OCI-LY1 (cell line): ENCODE measurements at regions not wholly inside any gene's neighbourhood (a gene's known extent, or its start where the extent isn't known, plus 50 kb on each side); places are given as distances from the start of the nearest gene placed in this dataset.

Experiments used
- H2AFZ ChIP-seq: fragments of 200-600 bp; sonication (generic), shearing (Covaris generic); 2 replicates; pipeline ENCODE4 v1.6.0; 2014; ENCODE audit warnings: antibody characterized with exemption, mild to moderate bottlenecking, low read length
- H3F3A ChIP-seq: fragments of 200-600 bp; sonication (generic), shearing (Covaris generic); 2 replicates; pipeline ENCODE4 v1.6.0; 2014; ENCODE audit warnings: mild to moderate bottlenecking, antibody characterized with exemption, low read length, moderate library complexity; ENCODE audit not compliant: insufficient read depth
- H3K27ac ChIP-seq: fragments of 200-600 bp; sonication (generic); 2 replicates; pipeline ENCODE4 v1.5.1; 2014; ENCODE audit warnings: low read length, mixed run types, mild to moderate bottlenecking, low read depth; ENCODE audit not compliant: poor library complexity, severe bottlenecking
- H3K27me3 ChIP-seq: fragments of 200-600 bp; sonication (generic); 2 replicates; pipeline ENCODE4 v1.6.0; 2014; ENCODE audit warnings: antibody characterized with exemption, mild to moderate bottlenecking, low read length, moderate library complexity; ENCODE audit not compliant: insufficient read depth
- H3K36me3 ChIP-seq: fragments of 200-600 bp; sonication (generic); 2 replicates; pipeline ENCODE4 v1.6.1; 2014; ENCODE audit warnings: mild to moderate bottlenecking, antibody characterized with exemption, low read length, moderate library complexity, mixed read lengths; ENCODE audit not compliant: insufficient read depth
- H3K4me1 ChIP-seq: fragments of 200-600 bp; sonication (generic); 2 replicates; pipeline ENCODE4 v1.5.1; 2014; ENCODE audit warnings: mild to moderate bottlenecking, low read length, moderate library complexity; ENCODE audit not compliant: insufficient read depth, severe bottlenecking
- H3K4me2 ChIP-seq: fragments of 200-600 bp; sonication (generic), shearing (Covaris generic); 2 replicates; pipeline ENCODE4 v1.6.1; 2014; ENCODE audit warnings: low read length
- H3K4me3 ChIP-seq: fragments of 200-600 bp; sonication (generic); 2 replicates; pipeline ENCODE4 v1.5.1; 2014; ENCODE audit warnings: low read length, low read depth, mild to moderate bottlenecking, mixed read lengths; ENCODE audit not compliant: poor library complexity, severe bottlenecking
- H3K79me2 ChIP-seq: fragments of 200-600 bp; shearing (Covaris generic); 2 replicates; pipeline ENCODE4 v1.6.1; 2016; ENCODE audit warnings: mixed run types, low read length, mixed read lengths; ENCODE audit not compliant: insufficient read depth
- H3K9ac ChIP-seq: fragments of 200-600 bp; sonication (generic), shearing (Covaris generic); 2 replicates; pipeline ENCODE4 v1.6.1; 2014; ENCODE audit warnings: mild to moderate bottlenecking, low read length, mixed read lengths
- H3K9me2 ChIP-seq: fragments of 200-600 bp; sonication (generic), shearing (Covaris generic); 2 replicates; pipeline ENCODE4 v1.6.1; 2014; ENCODE audit warnings: low read depth, mild to moderate bottlenecking, low read length, mixed read lengths
- H3K9me3 ChIP-seq: fragments of 200-600 bp; shearing (Covaris generic); 2 replicates; pipeline ENCODE4 v1.6.1; 2014; ENCODE audit warnings: low read length, mixed read lengths
- H4K20me1 ChIP-seq: fragments of 200-600 bp; sonication (generic), shearing (Covaris generic); 2 replicates; pipeline ENCODE4 v1.6.0; 2016; ENCODE audit warnings: mild to moderate bottlenecking, low read length; ENCODE audit not compliant: insufficient read depth
- EZH2 ChIP-seq: fragments of 200-600 bp; sonication (generic), shearing (Covaris generic); IDR thresholded peaks from 2 replicates; pipeline ENCODE4 v1.8.0; 2017; ENCODE audit warnings: borderline replicate concordance, mixed run types, mild to moderate bottlenecking, antibody characterized with exemption, low read length, moderate library complexity, mixed read lengths
- TF ChIP-seq, protein P1 (sequence below): fragments of 200-600 bp; sonication (generic), shearing (Covaris generic); IDR thresholded peaks from 2 replicates; pipeline ENCODE4 v1.5.1; 2017; ENCODE audit warnings: mild to moderate bottlenecking, antibody characterized with exemption, low read length, moderate library complexity, mixed read lengths

DNA sequence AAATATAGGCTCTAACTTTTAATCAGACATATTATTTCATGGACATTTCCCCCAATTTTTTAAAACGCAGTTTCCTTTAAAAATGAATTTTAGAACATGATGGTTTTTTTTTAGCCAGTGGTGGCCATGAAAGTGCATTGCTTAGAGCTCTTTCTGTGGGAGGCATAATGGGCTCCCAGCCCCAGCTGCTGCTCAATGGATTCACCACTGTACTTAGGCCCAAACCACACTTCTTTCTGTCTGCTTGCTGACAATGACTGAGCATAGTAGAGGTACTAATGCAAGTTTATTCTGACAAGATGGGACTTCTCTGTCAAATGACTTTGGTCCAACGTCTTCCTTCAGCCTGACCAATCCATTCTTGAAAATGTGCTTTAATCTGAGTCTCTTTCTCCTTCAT, 400.2 kb upstream of the GRIA3 start:
- Histone ChIP-seq H2AFZ (no peak overlapping the region), H4K20me1 (no peaks in the 10 kb centered on the region), H3K4me2 (no peak overlapping the region), H3K9me3 (no peaks in the 10 kb centered on the region), H3K9me2 (no peaks in the 10 kb centered on the region), H3K9ac (no peak overlapping the region), H3K4me1 (no peaks in the 10 kb centered on the region), H3F3A (no peaks in the 10 kb centered on the region), H3K4me3 (no peak overlapping the region), H3K27me3 (no peaks in the 10 kb centered on the region), H3K27ac (no peak overlapping the region), H3K36me3 (no peaks in the 10 kb centered on the region), H3K79me2 (no peaks in the 10 kb centered on the region)
- TF ChIP-seq, protein P1, sequence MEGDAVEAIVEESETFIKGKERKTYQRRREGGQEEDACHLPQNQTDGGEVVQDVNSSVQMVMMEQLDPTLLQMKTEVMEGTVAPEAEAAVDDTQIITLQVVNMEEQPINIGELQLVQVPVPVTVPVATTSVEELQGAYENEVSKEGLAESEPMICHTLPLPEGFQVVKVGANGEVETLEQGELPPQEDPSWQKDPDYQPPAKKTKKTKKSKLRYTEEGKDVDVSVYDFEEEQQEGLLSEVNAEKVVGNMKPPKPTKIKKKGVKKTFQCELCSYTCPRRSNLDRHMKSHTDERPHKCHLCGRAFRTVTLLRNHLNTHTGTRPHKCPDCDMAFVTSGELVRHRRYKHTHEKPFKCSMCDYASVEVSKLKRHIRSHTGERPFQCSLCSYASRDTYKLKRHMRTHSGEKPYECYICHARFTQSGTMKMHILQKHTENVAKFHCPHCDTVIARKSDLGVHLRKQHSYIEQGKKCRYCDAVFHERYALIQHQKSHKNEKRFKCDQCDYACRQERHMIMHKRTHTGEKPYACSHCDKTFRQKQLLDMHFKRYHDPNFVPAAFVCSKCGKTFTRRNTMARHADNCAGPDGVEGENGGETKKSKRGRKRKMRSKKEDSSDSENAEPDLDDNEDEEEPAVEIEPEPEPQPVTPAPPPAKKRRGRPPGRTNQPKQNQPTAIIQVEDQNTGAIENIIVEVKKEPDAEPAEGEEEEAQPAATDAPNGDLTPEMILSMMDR: no peak
- no peak for TF ChIP-seq EZH2

DNA sequence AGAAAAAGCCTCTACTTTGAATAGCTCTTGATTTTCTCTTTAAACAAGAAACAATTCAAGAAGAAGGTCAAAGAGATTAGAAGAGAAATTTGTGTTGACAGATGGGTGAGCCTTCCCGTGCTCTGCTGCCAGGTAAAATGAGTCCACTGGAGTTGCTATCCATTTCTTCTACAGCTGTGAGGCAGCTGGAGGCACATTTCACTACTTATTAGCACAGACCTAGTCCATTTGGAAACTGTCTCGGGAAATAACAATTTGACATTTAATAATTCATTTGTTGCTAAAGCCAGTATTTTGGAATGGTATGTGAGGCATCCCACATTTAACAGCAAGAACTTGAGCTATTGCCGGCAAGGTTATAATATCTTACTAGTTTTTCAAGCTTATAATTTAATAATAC, 396.8 kb upstream of the GRIA3 start:
- no peak overlapping the region for H2AFZ ChIP-seq
- H3K9me3 ChIP-seq: no peaks in the 10 kb centered on the region
- H3K4me2 ChIP-seq: no peak overlapping the region
- no peaks in the 10 kb centered on the region for H3K36me3 ChIP-seq
- H3K9ac ChIP-seq: no peak overlapping the region
- H3K9me2 ChIP-seq: no peaks in the 10 kb centered on the region
- H3K79me2 ChIP-seq: no peaks in the 10 kb centered on the region
- TF ChIP-seq, protein P1: no peak
- no peak for TF ChIP-seq EZH2
- no peaks in the 10 kb centered on the region for H4K20me1 ChIP-seq
- H3K27ac ChIP-seq: no peak overlapping the region
- H3K27me3 ChIP-seq: no peaks in the 10 kb centered on the region
- H3K4me1 ChIP-seq: no peaks in the 10 kb centered on the region
- no peak overlapping the region for H3K4me3 ChIP-seq
- H3F3A ChIP-seq: no peaks in the 10 kb centered on the region

DNA sequence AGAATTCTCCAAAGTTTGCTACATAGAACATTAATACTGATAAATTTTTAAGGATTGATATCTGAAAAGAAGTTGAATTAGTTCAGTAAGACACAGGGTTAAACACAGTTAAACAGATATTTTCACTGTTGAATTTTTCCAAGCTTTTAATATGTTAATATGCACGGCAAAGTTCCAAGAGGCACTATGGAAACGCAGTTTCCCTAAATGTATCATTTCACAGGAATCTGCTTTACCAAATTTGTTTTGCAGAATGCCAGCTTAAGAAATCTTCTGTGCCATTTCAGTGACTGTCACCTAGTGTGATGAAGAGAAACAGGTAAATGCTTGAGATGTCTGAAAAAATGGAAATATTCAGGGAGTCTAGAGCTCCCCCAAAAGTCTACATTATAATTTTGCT, 395.9 kb upstream of the GRIA3 start:
- no peaks in the 10 kb centered on the region for H3K4me1 ChIP-seq
- no peak for TF ChIP-seq EZH2
- TF ChIP-seq, protein P1: no peak
- no peak overlapping the region for H3K27ac ChIP-seq
- H3K9me2 ChIP-seq: no peaks in the 10 kb centered on the region
- no peak overlapping the region for H3K9ac ChIP-seq
- H3K4me2 ChIP-seq: no peak overlapping the region
- H2AFZ ChIP-seq: no peak overlapping the region
- H3K36me3 ChIP-seq: no peaks in the 10 kb centered on the region
- no peaks in the 10 kb centered on the region for H3K27me3 ChIP-seq
- H4K20me1 ChIP-seq: no peaks in the 10 kb centered on the region
- no peak overlapping the region for H3K4me3 ChIP-seq
- H3F3A ChIP-seq: no peaks in the 10 kb centered on the region
- H3K79me2 ChIP-seq: no peaks in the 10 kb centered on the region
- H3K9me3 ChIP-seq: no peaks in the 10 kb centered on the region
